ENCODE measurements at regions not wholly inside any gene's neighbourhood (a gene's known extent, or its start where the extent isn't known, plus 50 kb on each side); places are given as distances from the start of the nearest gene placed in this dataset.

DNA sequence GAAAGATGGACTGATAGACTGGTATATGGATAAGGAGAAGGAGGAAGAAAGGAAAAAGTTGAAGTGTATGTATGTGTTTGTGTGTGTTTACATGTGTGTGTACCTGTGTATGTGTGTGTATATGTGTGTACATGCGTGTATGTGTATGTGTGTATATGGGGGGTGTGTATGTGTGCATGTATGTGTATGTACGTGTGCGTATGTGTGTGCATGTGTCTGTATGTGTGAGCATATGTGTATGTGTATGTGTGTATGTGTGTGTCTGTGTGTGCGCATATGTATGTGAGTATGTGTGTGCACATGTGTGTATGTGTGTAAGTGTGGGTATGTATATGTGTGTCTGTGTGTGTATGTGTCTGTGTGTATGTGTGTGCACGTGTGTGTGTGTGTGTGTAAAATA is 101.5 kb upstream of the KLHL13 start:
- TF ChIP-seq, protein P1, sequence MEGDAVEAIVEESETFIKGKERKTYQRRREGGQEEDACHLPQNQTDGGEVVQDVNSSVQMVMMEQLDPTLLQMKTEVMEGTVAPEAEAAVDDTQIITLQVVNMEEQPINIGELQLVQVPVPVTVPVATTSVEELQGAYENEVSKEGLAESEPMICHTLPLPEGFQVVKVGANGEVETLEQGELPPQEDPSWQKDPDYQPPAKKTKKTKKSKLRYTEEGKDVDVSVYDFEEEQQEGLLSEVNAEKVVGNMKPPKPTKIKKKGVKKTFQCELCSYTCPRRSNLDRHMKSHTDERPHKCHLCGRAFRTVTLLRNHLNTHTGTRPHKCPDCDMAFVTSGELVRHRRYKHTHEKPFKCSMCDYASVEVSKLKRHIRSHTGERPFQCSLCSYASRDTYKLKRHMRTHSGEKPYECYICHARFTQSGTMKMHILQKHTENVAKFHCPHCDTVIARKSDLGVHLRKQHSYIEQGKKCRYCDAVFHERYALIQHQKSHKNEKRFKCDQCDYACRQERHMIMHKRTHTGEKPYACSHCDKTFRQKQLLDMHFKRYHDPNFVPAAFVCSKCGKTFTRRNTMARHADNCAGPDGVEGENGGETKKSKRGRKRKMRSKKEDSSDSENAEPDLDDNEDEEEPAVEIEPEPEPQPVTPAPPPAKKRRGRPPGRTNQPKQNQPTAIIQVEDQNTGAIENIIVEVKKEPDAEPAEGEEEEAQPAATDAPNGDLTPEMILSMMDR (IDR thresholded peaks at IDR 0.05; ENCODE audit: low read length) = no peak
- no peak for TF ChIP-seq EZH2 (IDR thresholded peaks at IDR 0.05; ENCODE audit: borderline replicate concordance, low read length)

Measured in OCI-LY1 (cell line).